ENCODE measurements at regions not wholly inside any gene's neighbourhood (a gene's known extent, or its start where the extent isn't known, plus 50 kb on each side); places are given as distances from the start of the nearest gene placed in this dataset.

- no peak overlapping the region for H3K9ac ChIP-seq (ENCODE audit: low read length)
- H3K9me3 ChIP-seq (ENCODE audit: control insufficient read depth, insufficient read depth, low read depth, low read length) = no peaks in the 10 kb centered on the region
- no peaks in the 10 kb centered on the region for H3K4me1 ChIP-seq (ENCODE audit: control insufficient read depth, insufficient read depth, low read length)
- no peak overlapping the region for H3K4me3 ChIP-seq (ENCODE audit: low read depth, low read length)
- no peak overlapping the region for H3K27ac ChIP-seq (ENCODE audit: low read depth, low read length)
- peaks cover 13% of the 10 kb centered on the region; the same call in 1 of the 2 replicates for H3K27me3 ChIP-seq (ENCODE audit: control insufficient read depth, insufficient read depth, low read length)
- no peaks in the 10 kb centered on the region for H3K36me3 ChIP-seq (ENCODE audit: control insufficient read depth, insufficient read depth, low read length)
These were observed 58.5 kb downstream of the IGLL5 start for GRCh38 chr22:22946131-22946530.

DNA sequence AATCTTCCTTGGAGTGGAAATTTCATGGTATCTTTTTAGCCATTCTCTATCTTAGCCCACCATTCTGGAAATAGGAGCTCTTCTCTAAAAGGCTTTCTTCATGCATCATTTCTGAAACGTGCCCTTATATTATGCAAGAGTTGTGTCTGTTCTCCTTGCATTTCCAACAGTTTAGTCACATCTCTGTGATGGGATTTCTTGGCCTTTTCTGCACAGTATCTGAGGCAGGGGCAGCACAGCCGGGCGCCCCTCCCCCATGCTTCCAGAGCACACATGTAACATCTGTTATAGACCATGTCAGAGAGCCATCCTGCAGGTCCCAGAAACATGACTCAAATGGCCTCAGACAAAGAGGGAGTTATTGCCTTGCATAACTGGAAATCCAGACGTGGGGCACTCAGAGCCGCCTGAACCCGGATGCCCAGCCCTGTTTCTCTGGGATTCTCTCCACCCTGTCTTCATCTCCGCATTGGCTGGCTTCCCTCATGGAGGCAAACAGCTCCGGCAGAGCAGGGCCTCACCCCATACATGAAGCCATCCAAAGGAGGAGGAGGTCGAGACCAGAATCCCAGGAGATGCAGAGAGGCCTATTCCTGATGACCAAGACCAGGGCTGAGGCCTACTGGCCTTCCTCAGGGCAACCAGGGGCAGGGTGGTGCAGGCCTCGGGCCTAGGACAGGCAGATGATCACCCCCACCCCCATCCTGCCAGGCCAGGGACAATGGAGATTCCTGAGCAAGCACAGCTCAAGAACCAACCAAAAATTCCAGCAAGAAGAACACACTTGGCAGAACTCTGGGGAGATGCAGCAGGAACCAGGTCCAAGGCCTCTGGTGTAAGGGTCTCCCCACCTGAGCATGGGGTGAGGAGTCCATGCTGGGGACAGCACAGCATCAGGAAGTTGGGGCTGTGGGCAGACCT is 61.3 kb downstream of the IGLL5 start:
- H3K27me3 ChIP-seq (ENCODE audit: control insufficient read depth, insufficient read depth, low read length) = peaks cover 31% of the 10 kb centered on the region
- no peak overlapping the region for H3K4me3 ChIP-seq (ENCODE audit: low read depth, low read length)
- H3K27ac ChIP-seq (ENCODE audit: low read depth, low read length) = no peak overlapping the region
- H3K36me3 ChIP-seq (ENCODE audit: control insufficient read depth, insufficient read depth, low read length) = no peaks in the 10 kb centered on the region
- H3K4me1 ChIP-seq (ENCODE audit: control insufficient read depth, insufficient read depth, low read length) = no peaks in the 10 kb centered on the region
- H3K9me3 ChIP-seq (ENCODE audit: control insufficient read depth, insufficient read depth, low read depth, low read length) = no peaks in the 10 kb centered on the region
- no peak overlapping the region for H3K9ac ChIP-seq (ENCODE audit: low read length)

DNA sequence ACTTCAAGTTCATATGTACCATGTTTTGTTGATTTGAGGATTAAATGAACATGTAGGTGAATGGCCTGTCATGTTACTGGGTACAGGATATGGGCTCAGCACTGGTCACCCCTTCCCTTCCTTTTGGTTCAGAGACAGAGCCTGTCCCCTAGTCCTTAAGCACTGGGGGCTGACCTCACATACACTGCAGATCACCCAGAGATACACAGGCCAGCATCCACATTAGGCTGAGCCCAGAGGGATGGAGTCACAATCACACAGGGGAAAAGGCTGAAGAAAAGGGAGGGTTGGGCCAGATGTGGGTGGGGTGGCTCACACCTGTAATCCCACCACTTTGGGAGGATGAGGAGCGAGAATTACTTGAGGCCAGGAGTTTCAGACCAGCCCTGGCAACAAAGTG is 62.3 kb downstream of the IGLL5 start:
- H3K9me3 ChIP-seq (ENCODE audit: control insufficient read depth, insufficient read depth, low read depth, low read length) = no peaks in the 10 kb centered on the region
- H3K27ac ChIP-seq (ENCODE audit: low read depth, low read length) = no peak overlapping the region
- H3K4me1 ChIP-seq (ENCODE audit: control insufficient read depth, insufficient read depth, low read length) = no peaks in the 10 kb centered on the region
- no peak overlapping the region for H3K4me3 ChIP-seq (ENCODE audit: low read depth, low read length)
- H3K27me3 ChIP-seq (ENCODE audit: control insufficient read depth, insufficient read depth, low read length) = peaks cover 38% of the 10 kb centered on the region
- no peak overlapping the region for H3K9ac ChIP-seq (ENCODE audit: low read length)
- H3K36me3 ChIP-seq (ENCODE audit: control insufficient read depth, insufficient read depth, low read length) = no peaks in the 10 kb centered on the region

DNA sequence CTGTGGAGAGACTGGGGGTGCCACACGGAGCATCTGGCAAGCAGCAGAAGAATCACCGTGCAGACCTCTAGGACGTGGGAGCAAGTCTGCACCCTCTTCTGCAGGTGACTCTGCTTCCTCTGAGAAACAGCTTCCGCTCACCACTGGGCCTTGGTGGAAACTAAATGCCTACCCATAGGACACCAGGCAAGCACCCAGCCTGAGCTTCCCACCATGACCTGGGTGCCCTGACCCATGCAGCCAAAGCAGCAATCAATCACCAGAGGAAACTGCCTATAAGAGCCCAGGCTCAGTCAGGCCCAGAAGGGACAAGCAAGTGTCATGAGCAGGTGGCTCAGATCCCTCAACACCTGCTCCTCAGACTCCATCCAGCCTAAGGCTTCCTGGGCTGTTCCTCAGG is 63.4 kb downstream of the IGLL5 start:
- Histone ChIP-seq H3K27me3 (ENCODE audit: control insufficient read depth, insufficient read depth, low read length) (peaks cover 44% of the 10 kb centered on the region), H3K4me3 (ENCODE audit: low read depth, low read length) (no peak overlapping the region), H3K9ac (ENCODE audit: low read length) (no peak overlapping the region), H3K36me3 (ENCODE audit: control insufficient read depth, insufficient read depth, low read length) (no peaks in the 10 kb centered on the region), H3K4me1 (ENCODE audit: control insufficient read depth, insufficient read depth, low read length) (no peaks in the 10 kb centered on the region), H3K27ac (ENCODE audit: low read depth, low read length) (no peak overlapping the region), H3K9me3 (ENCODE audit: control insufficient read depth, insufficient read depth, low read depth, low read length) (no peaks in the 10 kb centered on the region)

GRCh38 chr22:22952531-22953280 is 65.1 kb downstream of the IGLL5 start:
- Histone ChIP-seq H3K4me1 (ENCODE audit: control insufficient read depth, insufficient read depth, low read length) (no peaks in the 10 kb centered on the region), H3K27ac (ENCODE audit: low read depth, low read length) (no peak overlapping the region), H3K4me3 (ENCODE audit: low read depth, low read length) (no peak overlapping the region), H3K9ac (ENCODE audit: low read length) (no peak overlapping the region), H3K27me3 (ENCODE audit: control insufficient read depth, insufficient read depth, low read length) (peaks cover 52% of the 10 kb centered on the region), H3K36me3 (ENCODE audit: control insufficient read depth, insufficient read depth, low read length) (no peaks in the 10 kb centered on the region), H3K9me3 (ENCODE audit: control insufficient read depth, insufficient read depth, low read depth, low read length) (no peaks in the 10 kb centered on the region)

DNA sequence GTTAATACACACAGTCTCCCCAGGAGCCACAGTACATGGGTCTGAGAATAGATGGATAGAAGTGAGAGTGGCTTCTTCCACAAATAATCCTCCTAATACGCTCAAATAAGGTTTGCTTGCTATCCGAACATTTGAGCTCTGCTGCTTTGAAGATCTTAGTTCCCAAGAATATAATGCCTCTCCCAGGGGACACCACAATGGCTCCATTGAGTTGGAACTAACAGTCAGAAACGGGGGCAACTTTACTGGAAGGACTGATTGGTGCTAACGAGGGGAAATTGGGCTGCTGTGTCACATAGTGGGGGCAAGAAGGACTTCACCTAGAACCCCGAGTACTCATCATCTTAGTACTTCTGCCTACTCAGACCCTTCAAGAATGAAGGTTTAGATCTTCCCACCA is 66.2 kb downstream of the IGLL5 start:
- no peak overlapping the region for H3K9ac ChIP-seq (ENCODE audit: low read length)
- H3K4me3 ChIP-seq (ENCODE audit: low read depth, low read length) = no peak overlapping the region
- peaks cover 54% of the 10 kb centered on the region for H3K27me3 ChIP-seq (ENCODE audit: control insufficient read depth, insufficient read depth, low read length)

DNA sequence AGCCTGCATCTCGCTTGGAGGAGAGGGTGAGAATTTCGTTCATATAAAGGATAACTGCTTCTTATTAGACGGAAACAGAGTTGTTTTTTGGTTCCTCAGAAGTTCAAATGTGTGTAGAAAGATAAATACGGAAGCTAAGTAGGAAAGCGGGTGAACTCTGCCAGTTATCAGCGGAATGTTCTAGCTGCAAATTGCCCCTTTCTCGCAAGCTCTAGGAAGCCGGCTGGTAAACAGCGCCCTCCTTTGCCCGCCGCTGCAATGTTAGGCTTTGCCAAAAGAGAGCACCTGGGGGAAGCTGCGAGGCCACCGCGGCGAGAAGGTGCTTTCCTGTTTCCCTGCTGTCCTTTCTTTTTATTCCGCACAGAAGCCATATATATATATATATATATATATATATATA is 67.0 kb downstream of the IGLL5 start:
- H3K27me3 ChIP-seq (ENCODE audit: control insufficient read depth, insufficient read depth, low read length) = peaks cover 54% of the 10 kb centered on the region
- H3K9me3 ChIP-seq (ENCODE audit: control insufficient read depth, insufficient read depth, low read depth, low read length) = no peaks in the 10 kb centered on the region
- H3K36me3 ChIP-seq (ENCODE audit: control insufficient read depth, insufficient read depth, low read length) = no peaks in the 10 kb centered on the region
- no peak overlapping the region for H3K4me3 ChIP-seq (ENCODE audit: low read depth, low read length)
- H3K4me1 ChIP-seq (ENCODE audit: control insufficient read depth, insufficient read depth, low read length) = no peaks in the 10 kb centered on the region
- H3K27ac ChIP-seq (ENCODE audit: low read depth, low read length) = no peak overlapping the region
- no peak overlapping the region for H3K9ac ChIP-seq (ENCODE audit: low read length)

More for the DNA sequence above, 66.2 kb downstream of the IGLL5 start:
- Histone ChIP-seq H3K9me3 (ENCODE audit: control insufficient read depth, insufficient read depth, low read depth, low read length) (no peaks in the 10 kb centered on the region), H3K4me1 (ENCODE audit: control insufficient read depth, insufficient read depth, low read length) (no peaks in the 10 kb centered on the region), H3K36me3 (ENCODE audit: control insufficient read depth, insufficient read depth, low read length) (no peaks in the 10 kb centered on the region), H3K27ac (ENCODE audit: low read depth, low read length) (no peak overlapping the region)

GRCh38 chr22:22955276-22955798 is 67.7 kb downstream of the IGLL5 start:
- Histone ChIP-seq H3K9me3 (ENCODE audit: control insufficient read depth, insufficient read depth, low read depth, low read length) (no peaks in the 10 kb centered on the region), H3K4me1 (ENCODE audit: control insufficient read depth, insufficient read depth, low read length) (no peaks in the 10 kb centered on the region), H3K9ac (ENCODE audit: low read length) (no peak overlapping the region), H3K27ac (ENCODE audit: low read depth, low read length) (no peak overlapping the region), H3K36me3 (ENCODE audit: control insufficient read depth, insufficient read depth, low read length) (no peaks in the 10 kb centered on the region), H3K4me3 (ENCODE audit: low read depth, low read length) (no peak overlapping the region), H3K27me3 (ENCODE audit: control insufficient read depth, insufficient read depth, low read length) (peaks cover 54% of the 10 kb centered on the region)

DNA sequence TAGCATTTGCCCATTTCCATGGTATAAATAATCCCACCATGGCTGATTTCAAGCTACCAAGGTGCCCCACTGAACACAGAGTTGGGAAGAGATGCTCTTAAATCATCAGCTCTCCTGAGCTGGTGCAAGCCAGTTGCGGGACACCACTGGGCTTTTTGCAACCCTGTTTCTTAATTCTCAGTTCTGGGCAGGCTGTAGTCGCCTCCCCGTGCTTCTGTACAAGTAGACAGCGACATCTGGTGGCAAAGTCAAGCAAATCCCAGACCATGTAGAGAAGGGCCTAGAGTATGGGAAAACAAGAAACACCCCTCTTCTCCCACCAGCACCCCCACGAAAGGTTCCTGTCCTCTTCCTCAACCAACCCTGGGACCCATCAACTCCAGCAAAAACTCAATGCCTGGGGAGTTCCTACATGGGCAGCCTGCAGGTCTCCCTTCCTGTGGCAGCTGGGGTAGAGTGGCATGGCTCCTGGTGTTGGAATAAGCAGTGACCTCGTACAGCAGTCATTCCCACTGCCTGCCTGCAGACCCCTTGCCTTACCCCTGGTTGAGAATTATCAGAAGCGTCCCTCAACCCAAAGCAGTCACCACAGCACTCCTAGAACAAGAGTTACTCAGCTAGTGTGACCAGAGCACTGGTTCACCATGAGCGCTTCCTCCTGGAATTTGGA is 68.4 kb downstream of the IGLL5 start:
- Histone ChIP-seq H3K9me3 (ENCODE audit: control insufficient read depth, insufficient read depth, low read depth, low read length) (0 out of 2 replicates have a peak, but pooled peaks cover 1% of the 10 kb centered on the region), H3K4me3 (ENCODE audit: low read depth, low read length) (no peak overlapping the region), H3K4me1 (ENCODE audit: control insufficient read depth, insufficient read depth, low read length) (no peaks in the 10 kb centered on the region), H3K27me3 (ENCODE audit: control insufficient read depth, insufficient read depth, low read length) (peaks cover 47% of the 10 kb centered on the region), H3K36me3 (ENCODE audit: control insufficient read depth, insufficient read depth, low read length) (no peaks in the 10 kb centered on the region), H3K9ac (ENCODE audit: low read length) (no peak overlapping the region), H3K27ac (ENCODE audit: low read depth, low read length) (no peak overlapping the region)

DNA sequence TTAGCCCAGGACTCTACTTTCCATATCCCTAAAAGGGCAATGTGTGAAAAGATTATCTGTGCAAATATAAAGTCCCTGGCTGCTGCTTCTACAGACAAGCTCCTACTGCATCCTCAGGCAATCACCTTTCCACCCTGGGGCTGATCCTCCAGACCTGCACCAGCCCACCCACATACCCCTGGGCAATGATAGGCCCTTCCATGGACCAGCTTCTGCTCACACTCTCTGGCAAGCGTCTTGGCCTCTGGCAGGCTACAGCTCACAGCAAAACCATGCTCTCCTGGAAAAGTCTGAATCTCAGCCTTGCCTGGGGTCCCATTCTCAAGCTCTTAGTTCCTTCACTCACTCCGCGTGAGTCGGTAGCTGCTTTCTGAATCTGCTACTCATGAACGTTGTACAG is 69.5 kb downstream of the IGLL5 start:
- Histone ChIP-seq H3K4me1 (ENCODE audit: control insufficient read depth, insufficient read depth, low read length) (no peaks in the 10 kb centered on the region), H3K4me3 (ENCODE audit: low read depth, low read length) (no peak overlapping the region), H3K9ac (ENCODE audit: low read length) (no peak overlapping the region), H3K27ac (ENCODE audit: low read depth, low read length) (no peak overlapping the region), H3K27me3 (ENCODE audit: control insufficient read depth, insufficient read depth, low read length) (peaks cover 36% of the 10 kb centered on the region), H3K9me3 (ENCODE audit: control insufficient read depth, insufficient read depth, low read depth, low read length) (0 out of 2 replicates have a peak, but pooled peaks cover 6% of the 10 kb centered on the region), H3K36me3 (ENCODE audit: control insufficient read depth, insufficient read depth, low read length) (no peaks in the 10 kb centered on the region)
